ENCODE measurements at regions not wholly inside any gene's neighbourhood (a gene's known extent, or its start where the extent isn't known, plus 50 kb on each side); places are given as distances from the start of the nearest gene placed in this dataset.

DNA sequence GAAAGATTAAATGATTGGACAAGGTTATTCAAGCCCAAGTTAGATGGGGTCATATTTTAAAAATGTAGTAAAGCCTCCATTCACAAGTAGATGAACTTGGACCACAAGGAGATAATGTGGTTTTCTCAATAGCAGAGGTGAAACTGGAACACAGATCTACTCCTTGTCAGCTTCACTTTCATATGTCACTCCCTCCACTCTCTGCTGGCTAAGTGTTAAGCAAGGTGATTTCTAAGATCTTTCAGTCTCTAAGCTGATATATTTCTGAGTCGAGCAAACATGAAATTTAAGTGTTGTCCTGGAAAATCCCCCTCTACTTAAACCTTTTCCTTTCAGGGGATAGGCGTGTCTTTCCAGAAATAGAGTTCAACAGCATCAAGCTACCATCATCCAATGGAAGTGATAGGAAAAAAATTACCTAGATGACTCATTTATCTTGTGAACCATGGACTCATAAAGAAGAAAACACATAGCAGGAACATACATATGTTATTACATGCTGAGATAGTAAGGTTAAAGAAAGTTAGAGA, 275.0 kb downstream of the PTEN start:
- TF ChIP-seq, protein P1, sequence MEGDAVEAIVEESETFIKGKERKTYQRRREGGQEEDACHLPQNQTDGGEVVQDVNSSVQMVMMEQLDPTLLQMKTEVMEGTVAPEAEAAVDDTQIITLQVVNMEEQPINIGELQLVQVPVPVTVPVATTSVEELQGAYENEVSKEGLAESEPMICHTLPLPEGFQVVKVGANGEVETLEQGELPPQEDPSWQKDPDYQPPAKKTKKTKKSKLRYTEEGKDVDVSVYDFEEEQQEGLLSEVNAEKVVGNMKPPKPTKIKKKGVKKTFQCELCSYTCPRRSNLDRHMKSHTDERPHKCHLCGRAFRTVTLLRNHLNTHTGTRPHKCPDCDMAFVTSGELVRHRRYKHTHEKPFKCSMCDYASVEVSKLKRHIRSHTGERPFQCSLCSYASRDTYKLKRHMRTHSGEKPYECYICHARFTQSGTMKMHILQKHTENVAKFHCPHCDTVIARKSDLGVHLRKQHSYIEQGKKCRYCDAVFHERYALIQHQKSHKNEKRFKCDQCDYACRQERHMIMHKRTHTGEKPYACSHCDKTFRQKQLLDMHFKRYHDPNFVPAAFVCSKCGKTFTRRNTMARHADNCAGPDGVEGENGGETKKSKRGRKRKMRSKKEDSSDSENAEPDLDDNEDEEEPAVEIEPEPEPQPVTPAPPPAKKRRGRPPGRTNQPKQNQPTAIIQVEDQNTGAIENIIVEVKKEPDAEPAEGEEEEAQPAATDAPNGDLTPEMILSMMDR (IDR thresholded peaks at IDR 0.05): no peak
- TF ChIP-seq, protein P2, sequence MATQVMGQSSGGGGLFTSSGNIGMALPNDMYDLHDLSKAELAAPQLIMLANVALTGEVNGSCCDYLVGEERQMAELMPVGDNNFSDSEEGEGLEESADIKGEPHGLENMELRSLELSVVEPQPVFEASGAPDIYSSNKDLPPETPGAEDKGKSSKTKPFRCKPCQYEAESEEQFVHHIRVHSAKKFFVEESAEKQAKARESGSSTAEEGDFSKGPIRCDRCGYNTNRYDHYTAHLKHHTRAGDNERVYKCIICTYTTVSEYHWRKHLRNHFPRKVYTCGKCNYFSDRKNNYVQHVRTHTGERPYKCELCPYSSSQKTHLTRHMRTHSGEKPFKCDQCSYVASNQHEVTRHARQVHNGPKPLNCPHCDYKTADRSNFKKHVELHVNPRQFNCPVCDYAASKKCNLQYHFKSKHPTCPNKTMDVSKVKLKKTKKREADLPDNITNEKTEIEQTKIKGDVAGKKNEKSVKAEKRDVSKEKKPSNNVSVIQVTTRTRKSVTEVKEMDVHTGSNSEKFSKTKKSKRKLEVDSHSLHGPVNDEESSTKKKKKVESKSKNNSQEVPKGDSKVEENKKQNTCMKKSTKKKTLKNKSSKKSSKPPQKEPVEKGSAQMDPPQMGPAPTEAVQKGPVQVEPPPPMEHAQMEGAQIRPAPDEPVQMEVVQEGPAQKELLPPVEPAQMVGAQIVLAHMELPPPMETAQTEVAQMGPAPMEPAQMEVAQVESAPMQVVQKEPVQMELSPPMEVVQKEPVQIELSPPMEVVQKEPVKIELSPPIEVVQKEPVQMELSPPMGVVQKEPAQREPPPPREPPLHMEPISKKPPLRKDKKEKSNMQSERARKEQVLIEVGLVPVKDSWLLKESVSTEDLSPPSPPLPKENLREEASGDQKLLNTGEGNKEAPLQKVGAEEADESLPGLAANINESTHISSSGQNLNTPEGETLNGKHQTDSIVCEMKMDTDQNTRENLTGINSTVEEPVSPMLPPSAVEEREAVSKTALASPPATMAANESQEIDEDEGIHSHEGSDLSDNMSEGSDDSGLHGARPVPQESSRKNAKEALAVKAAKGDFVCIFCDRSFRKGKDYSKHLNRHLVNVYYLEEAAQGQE (IDR thresholded peaks at IDR 0.05; ENCODE audit: insufficient read depth in 1 of 2, low read depth in 2 of 2, low read length in 1 of 2): no peak
- TF ChIP-seq POLR2AphosphoS5 (IDR thresholded peaks at IDR 0.05; ENCODE audit: low read depth, low read length): no peak

Data from Panc1 (cell line).